ENCODE measurements at regions not wholly inside any gene's neighbourhood (a gene's known extent, or its start where the extent isn't known, plus 50 kb on each side); places are given as distances from the start of the nearest gene placed in this dataset.

DNA sequence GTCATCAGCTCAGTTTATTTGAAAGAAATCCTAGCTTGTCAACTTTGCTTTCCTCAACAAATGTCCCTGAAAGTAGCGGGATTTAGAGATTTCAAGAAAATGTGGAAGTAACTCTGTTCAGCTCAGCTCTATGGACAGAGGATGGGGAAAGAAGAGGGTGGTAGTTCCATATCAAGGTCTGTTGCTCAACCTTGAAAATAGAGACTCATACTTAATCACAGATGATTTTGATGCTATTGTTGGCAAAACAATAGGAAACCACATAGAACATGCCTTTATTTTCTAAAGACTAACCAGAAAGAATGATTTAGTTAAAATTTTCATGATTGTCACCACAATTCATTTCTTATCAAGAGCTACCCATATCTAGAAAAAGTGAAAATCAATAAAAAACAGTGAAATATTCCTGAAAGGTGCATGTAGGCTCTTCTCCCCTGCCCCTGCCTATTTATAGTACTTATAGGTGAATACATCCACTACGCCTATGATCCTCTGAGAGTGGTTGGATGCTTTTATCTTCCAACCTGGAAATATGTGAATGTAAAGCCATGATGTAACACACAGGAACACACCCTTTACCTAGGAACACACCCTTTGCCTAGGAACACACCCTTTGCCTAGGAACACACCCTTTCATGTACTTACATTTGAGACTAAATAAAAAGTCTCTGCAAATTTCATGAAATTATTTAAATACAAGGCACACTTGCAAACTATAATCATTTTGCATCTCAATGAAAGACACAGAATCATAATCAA lies 65.8 kb downstream of the ETAA1 start:
- Mint-ChIP-seq H3K27ac (no peak overlapping the region), H3K4me3 (no peak overlapping the region), H3K36me3 (ENCODE audit: insufficient read depth in 2 of 2) (no peaks in the 10 kb centered on the region), H3K27me3 (ENCODE audit: low read depth) (peaks cover 5% of the 10 kb centered on the region), H3K4me1 (ENCODE audit: low read depth) (no peaks in the 10 kb centered on the region), H3K9me3 (no peaks in the 10 kb centered on the region)
- ATAC-seq (replicated peaks in 1 of 2) (no peak), DNase-seq (no peak)

DNA sequence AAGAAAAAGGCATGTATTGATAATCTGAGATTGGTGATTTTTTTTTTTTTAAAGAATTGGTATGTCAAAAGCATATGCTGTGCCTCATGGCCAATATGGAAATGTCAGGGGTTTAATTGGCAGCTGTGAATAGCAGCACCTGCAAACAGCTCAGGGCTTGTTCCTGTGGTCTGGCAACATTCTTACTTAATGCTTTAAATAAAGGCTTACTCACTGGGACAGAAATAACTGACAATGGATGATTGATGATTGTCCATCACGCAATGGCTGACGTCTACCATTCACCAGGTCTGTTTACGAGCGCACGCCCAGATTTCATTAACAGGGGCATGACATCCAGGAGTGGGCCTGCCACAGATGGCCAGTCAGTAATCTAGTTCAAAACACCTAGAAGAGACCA lies 66.7 kb downstream of the ETAA1 start:
- no peaks in the 10 kb centered on the region for H3K4me1 Mint-ChIP-seq (ENCODE audit: low read depth)
- H3K27ac Mint-ChIP-seq: no peak overlapping the region
- DNase-seq (no peak), ATAC-seq (replicated peaks in 1 of 2) (no peak)
- peaks cover 5% of the 10 kb centered on the region for H3K27me3 Mint-ChIP-seq (ENCODE audit: low read depth)
- H3K4me3 Mint-ChIP-seq: no peak overlapping the region
- no peaks in the 10 kb centered on the region for H3K9me3 Mint-ChIP-seq
- no peaks in the 10 kb centered on the region for H3K36me3 Mint-ChIP-seq (ENCODE audit: insufficient read depth in 2 of 2)

DNA sequence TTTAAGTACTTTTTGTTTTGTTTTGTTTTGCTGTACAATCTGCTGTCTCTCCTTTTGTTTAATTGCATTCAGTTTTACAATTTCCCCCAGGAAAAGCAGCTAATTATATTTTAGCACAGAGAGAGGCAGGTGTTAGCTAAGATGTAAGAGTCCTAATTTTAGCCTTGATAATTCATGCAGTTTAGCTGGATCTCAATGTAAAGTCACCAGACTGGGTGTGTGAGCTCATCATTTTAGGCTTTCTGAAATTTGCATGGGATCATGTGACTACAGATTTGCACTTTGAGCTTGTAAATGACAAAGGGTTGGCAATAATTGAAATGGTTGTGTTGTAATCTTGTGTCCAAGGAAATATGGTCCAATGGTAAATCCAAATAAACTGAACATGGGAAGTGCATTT lies 68.5 kb downstream of the ETAA1 start:
- peaks cover 5% of the 10 kb centered on the region for H3K27me3 Mint-ChIP-seq (ENCODE audit: low read depth)
- no peaks in the 10 kb centered on the region for H3K4me1 Mint-ChIP-seq (ENCODE audit: low read depth)
- DNase-seq (no peak), ATAC-seq (replicated peaks in 1 of 2) (no peak)
- no peak overlapping the region for H3K27ac Mint-ChIP-seq
- no peaks in the 10 kb centered on the region for H3K9me3 Mint-ChIP-seq
- no peaks in the 10 kb centered on the region for H3K36me3 Mint-ChIP-seq (ENCODE audit: insufficient read depth in 2 of 2)
- no peak overlapping the region for H3K4me3 Mint-ChIP-seq

DNA sequence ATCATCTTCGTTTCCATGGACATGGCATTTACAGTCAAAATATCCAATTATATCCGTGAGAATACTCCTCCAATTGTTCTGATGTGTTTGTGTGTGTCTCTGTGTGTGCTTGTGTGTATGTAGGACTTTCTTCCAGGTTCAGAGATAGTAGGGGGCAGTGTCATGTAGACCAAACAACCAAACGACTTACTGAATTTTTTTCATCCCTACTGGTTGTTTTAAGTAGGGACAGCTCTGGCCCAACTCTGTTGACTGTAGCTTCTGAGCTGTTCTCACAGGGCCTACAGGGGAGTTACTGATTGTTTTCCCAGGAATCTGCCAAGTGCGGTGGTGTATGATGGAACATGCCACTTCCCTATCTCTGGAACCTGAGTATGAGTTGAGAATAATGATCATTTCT lies 69.6 kb downstream of the ETAA1 start:
- ATAC-seq (replicated peaks in 1 of 2) (no peak), DNase-seq (no peak)
- no peak overlapping the region for H3K27ac Mint-ChIP-seq
- no peaks in the 10 kb centered on the region for H3K36me3 Mint-ChIP-seq (ENCODE audit: insufficient read depth in 2 of 2)
- H3K27me3 Mint-ChIP-seq (ENCODE audit: low read depth): peaks cover 5% of the 10 kb centered on the region
- H3K4me3 Mint-ChIP-seq: no peak overlapping the region
- no peaks in the 10 kb centered on the region for H3K9me3 Mint-ChIP-seq
- no peaks in the 10 kb centered on the region for H3K4me1 Mint-ChIP-seq (ENCODE audit: low read depth)

DNA sequence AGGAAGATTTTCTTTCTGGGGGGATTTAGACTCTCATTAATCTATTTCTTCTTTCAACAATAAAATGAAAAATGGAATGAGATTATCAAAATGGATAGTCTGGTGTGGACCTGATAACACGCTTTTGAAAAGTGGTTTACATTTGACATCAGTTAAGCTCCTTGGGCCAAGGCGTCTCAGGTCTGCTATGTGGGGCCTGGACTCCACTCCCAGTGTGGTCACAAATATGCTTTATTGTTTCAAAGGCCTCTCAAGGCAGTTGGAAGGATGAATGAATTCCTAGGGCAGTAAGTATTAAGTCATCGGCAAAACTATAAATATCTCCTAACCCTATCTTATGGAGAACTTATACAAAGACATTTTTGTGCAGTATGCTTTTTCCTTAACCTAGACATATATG lies 74.5 kb downstream of the ETAA1 start:
- H3K27ac Mint-ChIP-seq: no peak overlapping the region
- H3K27me3 Mint-ChIP-seq (ENCODE audit: low read depth): no peaks in the 10 kb centered on the region
- peaks cover 0 to 2% of the 10 kb centered on the region in 2 donors for H3K9me3 Mint-ChIP-seq
- no peaks in the 10 kb centered on the region for H3K36me3 Mint-ChIP-seq (ENCODE audit: insufficient read depth in 2 of 2)
- no peaks in the 10 kb centered on the region for H3K4me1 Mint-ChIP-seq (ENCODE audit: low read depth)
- no peak overlapping the region for H3K4me3 Mint-ChIP-seq
- no peak for ATAC-seq (replicated peaks in 1 of 2)
- no peak for DNase-seq

DNA sequence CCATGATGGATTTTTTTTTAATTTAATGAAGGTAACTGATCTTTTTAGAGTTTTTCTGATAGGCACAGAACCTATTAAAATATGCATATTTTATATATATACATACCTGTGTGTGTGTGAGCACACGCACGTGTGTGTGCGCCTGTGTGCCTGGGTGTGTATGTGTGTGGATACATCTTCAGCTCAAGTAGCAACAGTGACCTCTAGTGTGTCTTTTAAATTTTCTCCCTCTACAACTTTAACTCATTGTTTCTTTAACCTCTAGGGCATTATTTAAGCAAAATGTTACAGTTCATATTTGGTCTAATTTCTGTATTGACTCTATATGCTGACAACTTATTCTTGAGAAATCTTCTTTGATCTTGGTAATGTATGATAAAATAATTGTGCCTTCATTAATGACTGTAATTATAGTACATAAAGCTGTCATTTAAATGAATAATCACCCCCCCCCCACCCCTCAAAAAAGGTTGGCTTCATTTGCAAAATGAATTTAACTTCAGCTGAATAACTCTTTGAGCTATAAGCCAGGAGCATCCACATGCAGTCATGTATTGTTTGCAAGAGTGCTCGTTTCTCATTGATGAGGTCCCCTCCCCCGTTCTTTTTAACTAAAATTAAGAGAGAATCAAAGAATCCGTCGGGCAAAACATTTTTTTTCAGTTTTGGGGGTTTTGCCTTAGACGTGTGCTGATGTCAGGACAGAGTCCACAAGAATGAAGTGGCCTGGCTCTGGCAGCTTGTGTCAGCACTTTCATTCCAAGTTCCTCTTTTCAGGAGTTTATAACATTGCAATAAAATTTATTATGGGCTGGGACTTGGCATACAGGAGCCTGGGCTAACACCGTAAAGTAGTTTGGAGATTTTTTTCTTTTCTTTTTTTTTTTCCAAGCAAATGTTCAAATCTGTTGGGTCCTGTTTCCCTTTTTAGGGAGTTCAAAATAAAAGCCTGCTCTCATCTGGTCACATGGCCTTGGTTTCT lies 80.0 kb downstream of the ETAA1 start:
- ATAC-seq (replicated peaks in 1 of 2) (no peak), DNase-seq (no peak)
- H3K9me3 Mint-ChIP-seq: peaks cover 0 to 2% of the 10 kb centered on the region in 2 donors
- no peak overlapping the region for H3K27ac Mint-ChIP-seq
- H3K4me3 Mint-ChIP-seq: no peak overlapping the region
- no peaks in the 10 kb centered on the region for H3K36me3 Mint-ChIP-seq (ENCODE audit: insufficient read depth in 2 of 2)
- H3K4me1 Mint-ChIP-seq (ENCODE audit: low read depth): no peaks in the 10 kb centered on the region
- H3K27me3 Mint-ChIP-seq (ENCODE audit: low read depth): peaks cover 11% of the 10 kb centered on the region

DNA sequence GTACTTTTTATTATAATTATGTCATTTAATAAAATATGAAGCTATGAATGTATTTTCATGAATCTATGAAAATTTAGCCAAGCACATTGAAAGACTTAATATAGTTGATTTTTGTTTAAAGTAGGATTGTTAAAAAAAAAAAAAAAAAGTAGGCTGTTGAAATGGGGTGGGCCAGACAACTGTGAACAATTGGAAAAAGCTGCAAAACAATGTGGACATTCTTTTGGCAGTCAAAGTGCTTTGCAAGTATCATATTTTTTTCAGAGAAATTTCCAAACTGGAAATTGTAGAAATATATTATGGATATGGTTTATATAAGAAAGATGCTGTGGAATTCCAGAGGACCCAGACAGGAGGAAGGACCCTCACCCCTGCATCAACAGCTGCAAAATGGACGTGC lies 82.1 kb downstream of the ETAA1 start:
- Mint-ChIP-seq H3K9me3 (peaks cover 0 to 2% of the 10 kb centered on the region in 2 donors), H3K27me3 (ENCODE audit: low read depth) (peaks cover 11% of the 10 kb centered on the region), H3K4me3 (no peak overlapping the region), H3K27ac (no peak overlapping the region), H3K4me1 (ENCODE audit: low read depth) (no peaks in the 10 kb centered on the region), H3K36me3 (ENCODE audit: insufficient read depth in 2 of 2) (no peaks in the 10 kb centered on the region)
- no peak for ATAC-seq (replicated peaks in 1 of 2)
- no peak for DNase-seq

DNA sequence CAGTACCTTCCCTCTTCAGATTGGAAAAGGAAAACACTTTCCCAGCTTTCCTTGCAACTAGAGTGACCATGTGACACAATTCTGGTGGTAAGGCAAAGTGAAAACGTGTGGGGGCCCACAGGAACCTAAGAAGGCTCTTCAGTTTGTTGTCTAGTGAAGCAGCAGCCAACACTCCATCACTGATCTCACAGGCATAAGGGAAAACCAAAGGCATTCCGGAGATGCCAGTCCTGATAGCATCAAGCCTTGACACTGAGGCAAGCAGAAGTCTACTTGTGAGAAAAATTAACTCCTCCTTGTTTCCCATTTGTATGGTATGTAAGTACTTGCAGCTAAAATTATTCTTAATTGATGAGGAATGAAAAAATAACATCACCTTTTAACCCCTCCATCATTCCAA lies 88.3 kb downstream of the ETAA1 start:
- H3K27ac Mint-ChIP-seq: no peak overlapping the region
- H3K27me3 Mint-ChIP-seq (ENCODE audit: low read depth): peaks cover 4% of the 10 kb centered on the region
- H3K4me1 Mint-ChIP-seq (ENCODE audit: low read depth): peaks cover 5% of the 10 kb centered on the region
- no peak for ATAC-seq (replicated peaks in 1 of 2)
- peaks cover 4 to 12% of the 10 kb centered on the region in 2 donors for H3K9me3 Mint-ChIP-seq
- H3K4me3 Mint-ChIP-seq: no peak overlapping the region
- DNase-seq: no peak
- peaks cover 0 to 2% of the 10 kb centered on the region in 2 donors for H3K36me3 Mint-ChIP-seq (ENCODE audit: insufficient read depth in 2 of 2)

DNA sequence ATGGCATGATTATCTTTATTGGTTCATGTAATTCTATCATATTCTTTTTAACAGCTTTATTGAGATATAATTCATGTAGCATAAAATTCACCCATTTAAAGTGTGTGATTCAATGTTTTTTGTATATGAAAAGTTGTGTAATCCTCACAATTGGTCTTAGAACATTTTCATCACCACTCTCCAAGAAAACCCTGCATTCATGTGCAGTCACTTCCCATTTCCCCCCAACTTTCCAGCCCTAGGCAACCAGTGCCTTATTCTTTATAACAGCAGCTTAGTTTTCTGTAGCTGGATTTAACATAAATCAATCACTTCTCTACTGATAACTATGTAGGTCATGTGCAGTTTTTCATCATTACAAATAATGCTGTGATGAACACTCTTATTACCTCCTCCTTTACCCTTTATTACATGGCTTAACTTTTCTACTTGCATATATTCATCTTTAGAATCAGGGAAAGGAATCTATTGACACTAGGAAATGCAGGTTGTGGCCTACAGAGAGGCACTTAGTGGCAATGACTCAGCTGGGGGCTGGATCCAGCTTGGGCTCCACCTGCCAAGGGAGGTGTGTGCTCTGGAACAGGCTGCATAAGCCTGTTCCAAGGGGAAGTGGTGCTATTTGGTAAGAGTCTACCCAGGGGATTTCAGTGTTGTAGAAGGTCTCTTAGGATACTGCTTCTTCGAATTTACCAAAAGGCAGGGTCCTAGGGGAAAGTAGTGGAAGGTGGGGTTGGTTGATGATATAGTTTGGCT lies 89.1 kb downstream of the ETAA1 start:
- Mint-ChIP-seq H3K27me3 (ENCODE audit: low read depth) (peaks cover 4% of the 10 kb centered on the region), H3K27ac (no peak overlapping the region), H3K4me1 (ENCODE audit: low read depth) (peaks cover 5% of the 10 kb centered on the region), H3K4me3 (no peak overlapping the region), H3K9me3 (peaks cover 4 to 12% of the 10 kb centered on the region in 2 donors), H3K36me3 (ENCODE audit: insufficient read depth in 2 of 2) (peaks cover 0 to 2% of the 10 kb centered on the region in 2 donors)
- ATAC-seq (replicated peaks in 1 of 2): no peak
- no peak for DNase-seq

DNA sequence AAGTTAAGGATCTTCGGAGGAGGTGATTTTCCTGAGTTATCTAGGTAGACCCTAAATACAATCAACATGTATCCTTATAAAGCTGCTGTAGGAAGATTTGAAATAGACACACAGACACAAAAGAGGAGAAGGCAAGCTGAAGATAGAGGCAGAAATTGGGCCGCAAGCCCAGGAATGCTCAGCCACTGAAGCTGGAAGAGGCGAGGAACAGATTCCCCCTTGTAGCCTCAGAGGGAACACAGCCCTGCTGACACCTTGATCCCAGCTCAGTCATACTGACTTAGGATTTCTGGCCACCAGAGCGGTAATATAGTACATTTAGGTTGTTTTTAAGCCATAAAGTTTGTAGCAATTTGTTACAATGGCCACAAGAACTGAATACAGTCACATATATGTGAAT lies 90.9 kb downstream of the ETAA1 start:
- H3K36me3 Mint-ChIP-seq (ENCODE audit: insufficient read depth in 2 of 2): peaks cover 0 to 2% of the 10 kb centered on the region in 2 donors
- no peak overlapping the region for H3K4me3 Mint-ChIP-seq
- ATAC-seq (replicated peaks in 1 of 2) (no peak), DNase-seq (no peak)
- H3K27ac Mint-ChIP-seq: no peak overlapping the region
- H3K9me3 Mint-ChIP-seq: peaks cover 4 to 12% of the 10 kb centered on the region in 2 donors
- peaks cover 5% of the 10 kb centered on the region for H3K4me1 Mint-ChIP-seq (ENCODE audit: low read depth)
- peaks cover 4% of the 10 kb centered on the region for H3K27me3 Mint-ChIP-seq (ENCODE audit: low read depth)

DNA sequence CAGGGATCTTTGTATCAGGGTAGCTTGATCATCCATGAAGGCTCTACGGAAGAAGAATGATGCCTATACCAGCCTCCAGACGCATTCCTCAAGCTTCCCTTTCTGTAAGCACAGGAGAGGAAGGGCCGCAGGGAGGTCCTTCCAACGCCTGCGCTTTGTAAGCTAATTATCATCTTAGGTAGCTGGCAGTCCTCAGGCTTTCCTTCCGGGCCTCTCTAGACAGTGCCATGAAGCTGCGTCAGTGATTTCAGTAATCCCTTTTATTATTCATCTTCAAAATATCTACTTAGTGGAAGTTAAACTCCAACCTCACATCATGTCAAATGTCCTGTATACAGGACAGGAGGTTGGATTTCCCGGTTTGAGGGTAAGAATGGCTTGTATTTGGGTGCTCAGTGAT lies 92.3 kb downstream of the ETAA1 start:
- Mint-ChIP-seq H3K27ac (no peak overlapping the region), H3K4me1 (ENCODE audit: low read depth) (peaks cover 5% of the 10 kb centered on the region), H3K27me3 (ENCODE audit: low read depth) (peaks cover 4% of the 10 kb centered on the region), H3K36me3 (ENCODE audit: insufficient read depth in 2 of 2) (peaks cover 0 to 2% of the 10 kb centered on the region in 2 donors), H3K4me3 (no peak overlapping the region), H3K9me3 (peaks cover 4 to 10% of the 10 kb centered on the region in 2 donors)
- ATAC-seq (replicated peaks in 1 of 2) (no peak), DNase-seq (no peak)

DNA sequence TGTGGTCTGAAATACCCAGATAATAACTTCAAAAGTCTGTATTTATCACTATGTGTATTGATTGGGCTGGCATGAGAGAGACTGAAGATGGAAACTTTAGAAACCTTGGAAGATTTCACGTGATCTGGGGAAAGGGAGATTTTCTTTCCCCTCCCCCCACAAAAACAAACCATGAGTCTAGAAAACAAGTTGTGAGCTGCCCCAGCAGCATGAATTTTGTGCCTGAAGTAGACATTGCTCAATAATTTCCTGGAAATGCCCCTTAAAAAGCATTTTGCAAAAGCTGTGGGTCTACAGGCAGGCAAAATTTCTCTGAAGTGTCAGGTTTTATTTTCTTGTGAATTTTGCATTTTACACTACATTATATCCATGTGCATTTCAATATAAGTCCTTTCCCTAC lies 101.8 kb downstream of the ETAA1 start:
- no peaks in the 10 kb centered on the region for H3K4me1 Mint-ChIP-seq (ENCODE audit: low read depth)
- no peak overlapping the region for H3K4me3 Mint-ChIP-seq
- ATAC-seq (replicated peaks in 1 of 2) (no peak), DNase-seq (no peak)
- no peaks in the 10 kb centered on the region for H3K27me3 Mint-ChIP-seq (ENCODE audit: low read depth)
- peaks cover 0 to 7% of the 10 kb centered on the region in 2 donors for H3K9me3 Mint-ChIP-seq
- no peaks in the 10 kb centered on the region for H3K36me3 Mint-ChIP-seq (ENCODE audit: insufficient read depth in 2 of 2)
- no peak overlapping the region for H3K27ac Mint-ChIP-seq

DNA sequence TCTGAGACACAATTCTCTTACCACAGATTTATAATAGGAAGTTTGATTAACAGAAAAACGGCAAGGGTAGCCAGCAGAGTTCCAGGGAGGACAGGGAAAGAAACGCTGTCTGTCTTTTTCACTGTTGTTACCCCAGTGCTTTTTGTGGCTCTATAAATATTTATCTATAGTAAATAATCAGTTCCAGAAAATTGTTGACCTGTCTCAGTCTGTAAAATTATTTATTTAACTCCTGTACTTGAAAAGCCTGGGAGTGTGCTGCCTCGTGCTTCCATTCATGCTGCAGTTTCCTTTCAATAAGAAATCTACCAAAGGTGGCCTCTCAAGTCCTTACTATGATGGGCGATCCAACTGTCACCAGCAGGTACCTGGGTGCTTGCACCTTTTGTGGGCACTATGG lies 102.9 kb downstream of the ETAA1 start:
- DNase-seq: no peak
- no peak for ATAC-seq (replicated peaks in 1 of 2)
- Mint-ChIP-seq H3K27me3 (ENCODE audit: low read depth) (no peaks in the 10 kb centered on the region), H3K27ac (no peak overlapping the region), H3K36me3 (ENCODE audit: insufficient read depth in 2 of 2) (no peaks in the 10 kb centered on the region), H3K4me1 (ENCODE audit: low read depth) (no peaks in the 10 kb centered on the region), H3K9me3 (peaks cover 0 to 5% of the 10 kb centered on the region in 2 donors), H3K4me3 (no peak overlapping the region)

Data from activated T-cell treated with anti-CD3 and anti-CD28 coated beads, Interleukin-2, amount 50 U/mL, for 72 hours (primary cell).